Pancreas (tissue), 10 donors: ENCODE measurements at regions not wholly inside any gene's neighbourhood (a gene's known extent, or its start where the extent isn't known, plus 50 kb on each side); places are given as distances from the start of the nearest gene placed in this dataset.

Source experiments
- ATAC-seq, 4 donors: fragments of 200-7000 bp; cut with Tn5 transposase; one replicate each; pipeline versions ENCODE4 v1.8.0 to v1.9.1; 2020; ENCODE audit warnings: mild to moderate bottlenecking in 4 of 4, moderate library complexity in 4 of 4
- DNase-seq, 6 donors: peaks; one replicate each; pipeline ENCODE4 v3.0.0-alpha.2; 2020
- FAIRE-seq: peaks from 2 replicates; lab custom pipeline; 2012; peaks lifted over from hg19 to GRCh38; lab: Jason Lieb, UNC
- H3K27ac ChIP-seq, 4 donors: fragments of 200-600 bp; sonication (generic); 1 replicate in 3 of 4; 2 replicates in 1 of 4; pipeline versions ENCODE4 v1.5.0 to v1.8.0; 2020
- H3K27me3 ChIP-seq, 4 donors: fragments of 200-600 bp; one replicate each; pipeline ENCODE4 v1.8.0; 2021
- H3K36me3 ChIP-seq, 3 donors: fragments of 200-600 bp; sonication (generic) in 1 of 3; one replicate each; pipeline versions ENCODE4 v1.5.0 to v1.8.0; 2020 to 2021
- H3K4me1 ChIP-seq, 3 donors: fragments of 200-600 bp; one replicate each; pipeline ENCODE4 v1.8.0; 2021
- H3K4me3 ChIP-seq, 4 donors: fragments of 200-600 bp; sonication (generic) in 2 of 4; one replicate each; pipeline versions ENCODE4 v1.5.0 to v1.8.0; 2020 to 2021
- H3K9me3 ChIP-seq, 4 donors: fragments of 200-600 bp; one replicate each; pipeline ENCODE4 v1.8.0; 2021
- CTCF ChIP-seq, 4 donors: fragments of 200-600 bp; sonication (generic) in 3 of 4; IDR thresholded peaks; one replicate each; pipeline versions ENCODE4 v1.5.0 to v1.8.0; 2021; ENCODE audit warnings: antibody characterized with exemption in 4 of 4
- WGBS, 2 donors: extraction: QIAGEN DNeasy Blood & Tissue Kit; methylation state at CpG; one replicate each; pipeline ENCODE4 v1.1.7; 2013; 5-methylcytosine and 5-hydroxymethylcytosine counted together
- intact Hi-C, 3 donors: fragments of 100-400 bp; cut with DNase I; formaldehyde crosslinking; loops; one replicate each; pipeline versions ENCODE4 v1.11.1 to v1.14.2; 2022
- donor health status: healthy with polysubstance abuse.
- donor health status: DM: no; HTN: no; CAD: no; lungs with moderate emphysema.
- donor health status: DM: no; HTN: no; CAD: no.
- donor health status: control.
- donor health status: control.
- donor health status: Bipolar disorder and iron deficiency.
- donor health status: DM: yes; HTN: yes; CAD: no.
- donor health status: DM: no; HTN: no; CAD: no.
- donor health status: DM: no; HTN: no; CAD: no.
- donor health status: DM: yes; HTN: yes; CAD: no.

- no peak overlapping the region for H3K27ac ChIP-seq
- H3K4me1 ChIP-seq = no peaks in the 10 kb centered on the region
- FAIRE-seq (no peak), DNase-seq (no peak), ATAC-seq (no peak)
- no peak overlapping the region for H3K4me3 ChIP-seq
- WGBS, 2 donors = 89 to 92% methylated on average over 5 of the region's 5 CpGs
- H3K36me3 ChIP-seq = no peaks in the 10 kb centered on the region
- intact Hi-C loops = no loop called here
- H3K9me3 ChIP-seq = no peaks in the 10 kb centered on the region
- no peak for TF ChIP-seq CTCF (IDR thresholded peaks at IDR 0.05)
- no peaks in the 10 kb centered on the region for H3K27me3 ChIP-seq
Observed at GRCh38 chr3:95462161-95462560, 1352.2 kb upstream of the EPHA6 start.

- no peak for TF ChIP-seq CTCF (IDR thresholded peaks at IDR 0.05)
- 84 to 93% methylated on average over 1 of the region's 1 CpG for WGBS, 2 donors
- no peak for DNase-seq
Observed at GRCh38 chr3:95464346-95464745, 1350.0 kb upstream of the EPHA6 start.

GRCh38 chr3:95468331-95468730, 1346.1 kb upstream of the EPHA6 start:
- FAIRE-seq (no peak), ATAC-seq (no peak), DNase-seq (no peak)
- H3K27ac ChIP-seq = no peak overlapping the region
- no peaks in the 10 kb centered on the region for H3K27me3 ChIP-seq
- WGBS, 2 donors = 20% methylated on average over 2 of the region's 2 CpGs
- H3K4me1 ChIP-seq = no peaks in the 10 kb centered on the region
- intact Hi-C loops = no loop called here
- H3K9me3 ChIP-seq = no peaks in the 10 kb centered on the region
- no peak for TF ChIP-seq CTCF (IDR thresholded peaks at IDR 0.05)
- H3K4me3 ChIP-seq = no peak overlapping the region
- H3K36me3 ChIP-seq = no peaks in the 10 kb centered on the region

More at GRCh38 chr3:95464346-95464745, 1350.0 kb upstream of the EPHA6 start:
- no peak for FAIRE-seq
- Histone ChIP-seq H3K4me3 (no peak overlapping the region), H3K4me1 (no peaks in the 10 kb centered on the region), H3K27me3 (no peaks in the 10 kb centered on the region), H3K9me3 (no peaks in the 10 kb centered on the region), H3K36me3 (no peaks in the 10 kb centered on the region), H3K27ac (no peak overlapping the region)
- ATAC-seq = no peak
- intact Hi-C loops = no loop called here

GRCh38 chr3:95474338-95474737, 1340.1 kb upstream of the EPHA6 start:
- intact Hi-C loops = no loop called here
- DNase-seq = no peak
- ATAC-seq = no peak
- Histone ChIP-seq H3K4me1 (no peaks in the 10 kb centered on the region), H3K27ac (no peak overlapping the region), H3K4me3 (no peak overlapping the region), H3K9me3 (no peaks in the 10 kb centered on the region), H3K27me3 (no peaks in the 10 kb centered on the region), H3K36me3 (no peaks in the 10 kb centered on the region)
- FAIRE-seq = no peak
- TF ChIP-seq CTCF (IDR thresholded peaks at IDR 0.05) = no peak
- 86 to 96% methylated on average over 1 of the region's 1 CpG for WGBS, 2 donors

- Histone ChIP-seq H3K27ac (no peak overlapping the region), H3K9me3 (no peaks in the 10 kb centered on the region), H3K4me3 (no peak overlapping the region), H3K36me3 (no peaks in the 10 kb centered on the region), H3K4me1 (no peaks in the 10 kb centered on the region), H3K27me3 (no peaks in the 10 kb centered on the region)
- ATAC-seq = no peak
- FAIRE-seq = no peak
- 94 to 99% methylated on average over 2 of the region's 2 CpGs for WGBS, 2 donors
- intact Hi-C loops = no loop called here
- no peak for DNase-seq
- no peak for TF ChIP-seq CTCF (IDR thresholded peaks at IDR 0.05)
Observed at GRCh38 chr3:95476534-95476933, 1337.9 kb upstream of the EPHA6 start.
